ENCODE measurements at regions not wholly inside any gene's neighbourhood (a gene's known extent, or its start where the extent isn't known, plus 50 kb on each side); places are given as distances from the start of the nearest gene placed in this dataset.

GRCh38 chr18:10055125-10055750 is 141.4 kb downstream of the VAPA start:
- H3K27me3 ChIP-seq (ENCODE audit: control insufficient read depth in 3 of 3, insufficient read depth in 3 of 3, low read length in 3 of 3) = no peaks in the 10 kb centered on the region
- no peak overlapping the region for H3K9ac ChIP-seq (ENCODE audit: low read depth in 1 of 3, low read length in 3 of 3)
- H3K27ac ChIP-seq (ENCODE audit: low read depth, low read length) = no peak overlapping the region
- no peaks in the 10 kb centered on the region for H3K9me3 ChIP-seq (ENCODE audit: control insufficient read depth in 3 of 3, low read length in 3 of 3)
- no peaks in the 10 kb centered on the region for H3K36me3 ChIP-seq (ENCODE audit: control insufficient read depth in 3 of 3, insufficient read depth in 3 of 3, low read length in 3 of 3)
- peaks cover 8 to 13% (median 8%) of the 10 kb centered on the region in 3 donors for H3K4me1 ChIP-seq (ENCODE audit: control insufficient read depth in 3 of 3, insufficient read depth in 3 of 3, low read length in 3 of 3)
- no peak overlapping the region for H3K4me3 ChIP-seq (ENCODE audit: low read length in 3 of 3)

GRCh38 chr18:10056506-10056905 is 142.7 kb downstream of the VAPA start:
- Histone ChIP-seq H3K36me3 (ENCODE audit: control insufficient read depth in 3 of 3, insufficient read depth in 3 of 3, low read length in 3 of 3) (no peaks in the 10 kb centered on the region), H3K9ac (ENCODE audit: low read depth in 1 of 3, low read length in 3 of 3) (no peak overlapping the region), H3K27me3 (ENCODE audit: control insufficient read depth in 3 of 3, insufficient read depth in 3 of 3, low read length in 3 of 3) (no peaks in the 10 kb centered on the region), H3K9me3 (ENCODE audit: control insufficient read depth in 3 of 3, low read length in 3 of 3) (no peaks in the 10 kb centered on the region), H3K4me1 (ENCODE audit: control insufficient read depth in 3 of 3, insufficient read depth in 3 of 3, low read length in 3 of 3) (peaks cover 8 to 13% (median 12%) of the 10 kb centered on the region in 3 donors), H3K4me3 (ENCODE audit: low read length in 3 of 3) (no peak overlapping the region), H3K27ac (ENCODE audit: low read depth, low read length) (no peak overlapping the region)

DNA sequence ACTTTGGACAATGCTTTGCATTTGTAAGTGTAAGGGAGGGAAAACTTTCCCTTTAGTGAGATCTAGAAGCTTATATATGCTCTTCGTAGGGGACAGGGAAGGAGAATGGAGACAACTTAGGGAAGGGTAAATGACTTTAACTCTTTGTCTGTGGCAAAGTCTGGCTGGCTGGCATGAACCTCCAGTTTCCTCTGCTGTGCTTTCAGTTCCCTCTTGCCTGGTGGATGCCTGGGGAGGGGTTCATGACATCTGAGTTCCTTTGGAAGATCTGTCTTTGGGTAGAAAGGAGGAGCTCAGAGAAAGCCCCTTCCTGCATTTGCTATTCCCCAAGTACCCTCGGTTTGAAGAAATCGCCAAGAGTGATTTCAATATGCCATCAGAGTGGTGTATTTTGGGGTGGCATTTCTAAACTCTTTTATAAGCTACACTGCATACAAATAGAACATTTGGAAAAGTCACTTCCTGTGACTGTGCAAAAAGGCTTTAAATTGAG is 143.6 kb downstream of the VAPA start:
- Histone ChIP-seq H3K9me3 (ENCODE audit: control insufficient read depth in 3 of 3, low read length in 3 of 3) (no peaks in the 10 kb centered on the region), H3K27ac (ENCODE audit: low read depth, low read length) (no peak overlapping the region), H3K4me3 (ENCODE audit: low read length in 3 of 3) (no peak overlapping the region), H3K4me1 (ENCODE audit: control insufficient read depth in 3 of 3, insufficient read depth in 3 of 3, low read length in 3 of 3) (peaks cover 8 to 13% (median 12%) of the 10 kb centered on the region in 3 donors), H3K36me3 (ENCODE audit: control insufficient read depth in 3 of 3, insufficient read depth in 3 of 3, low read length in 3 of 3) (no peaks in the 10 kb centered on the region), H3K27me3 (ENCODE audit: control insufficient read depth in 3 of 3, insufficient read depth in 3 of 3, low read length in 3 of 3) (no peaks in the 10 kb centered on the region), H3K9ac (ENCODE audit: low read depth in 1 of 3, low read length in 3 of 3) (no peak overlapping the region)

GRCh38 chr18:10057894-10058791 is 144.3 kb downstream of the VAPA start:
- no peaks in the 10 kb centered on the region for H3K36me3 ChIP-seq (ENCODE audit: control insufficient read depth in 3 of 3, insufficient read depth in 3 of 3, low read length in 3 of 3)
- H3K4me1 ChIP-seq (ENCODE audit: control insufficient read depth in 3 of 3, insufficient read depth in 3 of 3, low read length in 3 of 3) = peaks cover 8 to 13% (median 12%) of the 10 kb centered on the region in 3 donors
- H3K4me3 ChIP-seq (ENCODE audit: low read length in 3 of 3) = no peak overlapping the region
- no peaks in the 10 kb centered on the region for H3K27me3 ChIP-seq (ENCODE audit: control insufficient read depth in 3 of 3, insufficient read depth in 3 of 3, low read length in 3 of 3)
- no peak overlapping the region for H3K9ac ChIP-seq (ENCODE audit: low read depth in 1 of 3, low read length in 3 of 3)
- peak overlapping the region; percentile 21 for H3K27ac ChIP-seq (ENCODE audit: low read depth, low read length)
- no peaks in the 10 kb centered on the region for H3K9me3 ChIP-seq (ENCODE audit: control insufficient read depth in 3 of 3, low read length in 3 of 3)

DNA sequence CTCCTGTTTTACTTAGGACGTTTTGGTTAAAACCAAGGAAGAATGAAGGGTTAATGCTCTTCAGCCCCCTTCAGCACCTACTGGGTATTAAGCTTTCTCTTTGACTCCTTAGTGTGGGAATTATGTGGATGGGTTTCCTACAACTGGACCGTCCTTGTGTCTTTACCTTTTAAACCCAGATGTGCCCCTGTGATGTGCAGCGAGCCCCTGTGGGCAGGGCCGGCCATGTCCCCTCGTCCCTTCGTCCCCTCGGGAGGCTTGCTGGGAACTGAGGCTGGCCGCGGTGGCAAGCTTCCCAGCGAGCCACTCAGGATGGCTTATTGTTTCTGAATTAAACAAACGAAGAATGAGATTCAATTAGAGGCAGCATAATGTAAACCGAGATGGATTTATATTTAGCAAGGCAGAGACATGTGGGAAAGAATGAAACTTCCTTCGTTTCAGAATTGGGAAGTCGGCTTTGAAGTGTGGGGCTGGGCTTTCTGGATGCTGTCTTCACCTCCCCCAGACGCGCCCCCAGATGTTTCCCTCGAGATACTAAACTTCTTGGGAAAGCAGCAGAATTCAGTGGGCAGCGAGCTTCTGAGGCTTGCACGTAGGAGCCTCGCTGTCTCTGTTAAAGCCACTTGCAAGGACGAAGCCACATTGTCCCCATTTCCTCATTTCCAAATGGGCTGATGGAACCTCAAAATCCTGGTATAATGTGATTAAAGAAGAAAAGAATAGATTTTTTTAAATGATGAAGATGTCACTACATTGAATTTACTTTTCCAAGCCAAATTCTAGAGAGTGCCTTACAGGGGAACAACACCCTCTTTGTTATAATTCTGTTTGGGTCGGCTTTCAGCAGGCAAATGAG is 146.0 kb downstream of the VAPA start:
- H3K9me3 ChIP-seq (ENCODE audit: control insufficient read depth in 3 of 3, low read length in 3 of 3) = no peaks in the 10 kb centered on the region
- H3K4me3 ChIP-seq (ENCODE audit: low read length in 3 of 3) = peak overlapping the region in 1 of 3 donors; percentile 13
- H3K27ac ChIP-seq (ENCODE audit: low read depth, low read length) = no peak overlapping the region
- no peaks in the 10 kb centered on the region for H3K27me3 ChIP-seq (ENCODE audit: control insufficient read depth in 3 of 3, insufficient read depth in 3 of 3, low read length in 3 of 3)
- H3K9ac ChIP-seq (ENCODE audit: low read depth in 1 of 3, low read length in 3 of 3) = no peak overlapping the region
- H3K4me1 ChIP-seq (ENCODE audit: control insufficient read depth in 3 of 3, insufficient read depth in 3 of 3, low read length in 3 of 3) = peaks cover 15 to 18% (median 16%) of the 10 kb centered on the region in 3 donors
- H3K36me3 ChIP-seq (ENCODE audit: control insufficient read depth in 3 of 3, insufficient read depth in 3 of 3, low read length in 3 of 3) = no peaks in the 10 kb centered on the region

DNA sequence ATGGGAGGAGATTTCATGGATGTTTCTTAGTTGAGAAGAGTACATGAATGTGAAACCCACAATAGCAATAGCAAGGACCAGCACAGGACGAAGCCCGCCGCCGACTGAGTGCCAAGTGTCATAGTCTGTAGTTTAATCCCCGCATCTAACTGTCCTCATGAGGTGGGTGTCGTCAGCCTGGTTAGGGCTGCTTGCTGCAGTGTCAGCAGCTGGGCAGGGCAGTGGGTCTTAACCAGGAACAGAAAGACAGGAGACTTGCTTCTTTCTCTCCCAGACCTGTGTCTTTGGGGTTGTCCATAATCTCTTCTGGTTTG is 146.6 kb downstream of the VAPA start:
- Histone ChIP-seq H3K27ac (ENCODE audit: low read depth, low read length) (no peak overlapping the region), H3K36me3 (ENCODE audit: control insufficient read depth in 3 of 3, insufficient read depth in 3 of 3, low read length in 3 of 3) (no peaks in the 10 kb centered on the region), H3K4me3 (ENCODE audit: low read length in 3 of 3) (no peak overlapping the region), H3K9ac (ENCODE audit: low read depth in 1 of 3, low read length in 3 of 3) (no peak overlapping the region), H3K27me3 (ENCODE audit: control insufficient read depth in 3 of 3, insufficient read depth in 3 of 3, low read length in 3 of 3) (no peaks in the 10 kb centered on the region), H3K4me1 (ENCODE audit: control insufficient read depth in 3 of 3, insufficient read depth in 3 of 3, low read length in 3 of 3) (peaks cover 13 to 18% (median 17%) of the 10 kb centered on the region in 3 donors), H3K9me3 (ENCODE audit: control insufficient read depth in 3 of 3, low read length in 3 of 3) (no peaks in the 10 kb centered on the region)

- Histone ChIP-seq H3K4me1 (ENCODE audit: control insufficient read depth in 3 of 3, insufficient read depth in 3 of 3, low read length in 3 of 3) (peaks cover 13 to 21% (median 18%) of the 10 kb centered on the region in 3 donors), H3K4me3 (ENCODE audit: low read length in 3 of 3) (no peak overlapping the region), H3K36me3 (ENCODE audit: control insufficient read depth in 3 of 3, insufficient read depth in 3 of 3, low read length in 3 of 3) (no peaks in the 10 kb centered on the region), H3K27ac (ENCODE audit: low read depth, low read length) (no peak overlapping the region), H3K27me3 (ENCODE audit: control insufficient read depth in 3 of 3, insufficient read depth in 3 of 3, low read length in 3 of 3) (no peaks in the 10 kb centered on the region), H3K9ac (ENCODE audit: low read depth in 1 of 3, low read length in 3 of 3) (no peak overlapping the region), H3K9me3 (ENCODE audit: control insufficient read depth in 3 of 3, low read length in 3 of 3) (no peaks in the 10 kb centered on the region)
Measured at GRCh38 chr18:10060841-10061240, 147.0 kb downstream of the VAPA start.

GRCh38 chr18:10061566-10062140 is 147.8 kb downstream of the VAPA start:
- Histone ChIP-seq H3K9ac (ENCODE audit: low read depth in 1 of 3, low read length in 3 of 3) (no peak overlapping the region), H3K36me3 (ENCODE audit: control insufficient read depth in 3 of 3, insufficient read depth in 3 of 3, low read length in 3 of 3) (no peaks in the 10 kb centered on the region), H3K27ac (ENCODE audit: low read depth, low read length) (no peak overlapping the region)

DNA sequence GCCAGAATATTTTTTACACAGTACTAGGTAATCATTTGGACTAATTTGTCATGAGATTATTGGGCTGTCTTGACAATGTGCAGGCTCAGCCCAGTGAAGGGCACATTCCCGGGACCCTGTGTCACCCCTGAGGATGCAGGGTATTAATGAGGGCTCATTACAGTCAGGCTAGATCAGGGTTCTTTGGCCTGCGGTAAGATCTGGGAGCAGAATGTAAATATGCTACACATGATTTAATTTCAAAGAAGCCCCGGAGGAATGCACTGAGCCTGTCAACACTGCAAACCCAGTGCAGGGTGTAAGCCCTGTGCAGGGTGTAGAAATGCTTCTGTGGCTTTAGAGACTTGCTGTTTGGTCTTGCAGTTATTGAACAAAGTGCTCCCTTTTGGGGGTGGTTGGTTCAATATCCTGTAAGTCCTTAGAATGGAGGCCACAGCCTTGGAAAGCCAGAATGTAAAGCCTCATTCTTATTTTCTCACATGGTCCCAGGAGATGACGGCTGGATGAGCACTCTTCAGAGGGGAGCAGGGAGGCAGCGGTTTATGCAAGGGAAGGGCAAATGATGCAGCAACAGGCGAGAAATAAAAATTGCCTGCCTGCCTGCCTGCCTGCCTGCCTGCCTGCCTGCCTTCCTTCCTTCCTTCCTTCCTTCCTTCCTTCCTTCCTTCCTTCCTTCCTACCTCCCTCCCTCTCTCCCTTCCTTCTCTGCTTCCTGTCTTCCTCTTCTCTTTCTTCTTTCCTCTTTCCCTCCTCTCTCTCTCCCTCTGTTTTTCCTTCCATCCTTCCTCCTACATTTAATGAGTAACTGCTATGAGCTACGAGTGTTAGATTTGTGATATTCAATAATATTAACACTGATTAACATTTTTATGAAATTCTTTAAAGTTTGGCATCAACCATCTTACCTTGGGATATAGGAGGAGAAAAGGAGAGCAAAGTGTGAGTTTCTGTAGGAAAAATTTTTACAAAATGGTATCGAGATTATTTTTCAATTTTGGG is 148.8 kb downstream of the VAPA start:
- H3K36me3 ChIP-seq (ENCODE audit: control insufficient read depth in 3 of 3, insufficient read depth in 3 of 3, low read length in 3 of 3) = no peaks in the 10 kb centered on the region
- H3K4me3 ChIP-seq (ENCODE audit: low read length in 3 of 3) = no peak overlapping the region
- no peaks in the 10 kb centered on the region for H3K27me3 ChIP-seq (ENCODE audit: control insufficient read depth in 3 of 3, insufficient read depth in 3 of 3, low read length in 3 of 3)
- no peak overlapping the region for H3K9ac ChIP-seq (ENCODE audit: low read depth in 1 of 3, low read length in 3 of 3)
- H3K9me3 ChIP-seq (ENCODE audit: control insufficient read depth in 3 of 3, low read length in 3 of 3) = no peaks in the 10 kb centered on the region
- H3K27ac ChIP-seq (ENCODE audit: low read depth, low read length) = no peak overlapping the region
- peaks cover 10 to 19% (median 12%) of the 10 kb centered on the region in 3 donors for H3K4me1 ChIP-seq (ENCODE audit: control insufficient read depth in 3 of 3, insufficient read depth in 3 of 3, low read length in 3 of 3)

More at GRCh38 chr18:10061566-10062140, 147.8 kb downstream of the VAPA start:
- Histone ChIP-seq H3K27me3 (ENCODE audit: control insufficient read depth in 3 of 3, insufficient read depth in 3 of 3, low read length in 3 of 3) (no peaks in the 10 kb centered on the region), H3K9me3 (ENCODE audit: control insufficient read depth in 3 of 3, low read length in 3 of 3) (no peaks in the 10 kb centered on the region), H3K4me1 (ENCODE audit: control insufficient read depth in 3 of 3, insufficient read depth in 3 of 3, low read length in 3 of 3) (peaks cover 13 to 22% (median 18%) of the 10 kb centered on the region in 3 donors), H3K4me3 (ENCODE audit: low read length in 3 of 3) (no peak overlapping the region)

Measured in skeletal muscle tissue (tissue), 3 donors.